ENCODE measurements at regions not wholly inside any gene's neighbourhood (a gene's known extent, or its start where the extent isn't known, plus 50 kb on each side); places are given as distances from the start of the nearest gene placed in this dataset.

- peaks cover 7% of the 10 kb centered on the region for H3K9me3 Mint-ChIP-seq
- no peak overlapping the region for H3K4me3 Mint-ChIP-seq
- peaks cover 7% of the 10 kb centered on the region for H3K36me3 Mint-ChIP-seq (ENCODE audit: low read depth)
- H3K27me3 Mint-ChIP-seq: peaks cover 35% of the 10 kb centered on the region
- peaks cover 39% of the 10 kb centered on the region for H3K4me1 Mint-ChIP-seq (ENCODE audit: low read depth)
- intact Hi-C loops (cut with micrococcal nuclease): loop anchor here (10.0 kb wide), 1 partner anchor 67 kb away; no protein-coding TSS in a partner anchor
- H3K27ac Mint-ChIP-seq: no peak overlapping the region
Observed at GRCh38 chr2:215691346-215691745, 255.5 kb upstream of the FN1 start.

GRCh38 chr2:215687149-215688031 lies 251.5 kb upstream of the FN1 start:
- H3K9me3 Mint-ChIP-seq: no peaks in the 10 kb centered on the region
- H3K4me3 Mint-ChIP-seq: no peak overlapping the region
- peaks cover 45% of the 10 kb centered on the region for H3K4me1 Mint-ChIP-seq (ENCODE audit: low read depth)
- H3K27ac Mint-ChIP-seq: peak overlapping the region; percentile 56
- intact Hi-C loops (cut with micrococcal nuclease): loop anchor here (2.0 kb wide), 1 partner anchor 13 kb away; no protein-coding TSS in a partner anchor
- H3K36me3 Mint-ChIP-seq (ENCODE audit: low read depth): no peaks in the 10 kb centered on the region
- peaks cover 29% of the 10 kb centered on the region for H3K27me3 Mint-ChIP-seq

DNA sequence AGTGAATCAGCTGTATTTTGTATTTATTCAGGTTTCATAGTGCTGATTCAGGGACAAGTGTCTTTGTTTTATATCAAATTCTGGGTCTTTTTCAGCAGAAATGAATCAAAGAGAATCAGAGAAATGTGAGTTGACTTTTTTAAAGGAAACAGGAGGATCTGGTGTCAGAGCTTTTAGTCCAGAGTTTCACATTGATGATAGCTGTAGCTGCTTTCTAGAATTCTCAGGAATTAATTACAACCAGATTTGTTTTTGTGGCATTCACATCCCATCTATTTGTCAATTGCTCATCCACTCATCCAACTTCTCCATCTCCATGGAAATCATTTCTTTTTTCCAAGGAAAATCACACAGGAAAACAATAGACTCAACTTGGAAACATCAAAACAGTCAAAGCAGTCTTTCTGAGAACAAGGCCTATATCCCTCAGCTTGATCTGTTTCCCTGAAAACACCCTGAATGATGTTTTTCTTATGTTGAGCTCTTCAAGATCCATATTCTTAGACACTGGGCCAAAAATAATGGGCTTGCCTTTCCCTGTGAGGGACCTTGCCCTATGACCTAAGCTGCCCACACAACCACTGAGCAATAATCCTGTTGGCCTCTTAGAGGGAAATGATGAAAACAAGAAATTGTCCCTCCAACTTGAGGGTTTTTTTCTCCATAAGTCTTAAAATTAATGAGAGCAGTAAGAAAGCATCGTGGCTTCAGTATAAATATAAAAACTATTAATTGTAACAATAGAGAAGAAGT lies 249.5 kb upstream of the FN1 start:
- intact Hi-C loops (cut with micrococcal nuclease): no loop called here
- H3K27ac Mint-ChIP-seq: peak overlapping the region; percentile 60
- no peak overlapping the region for H3K4me3 Mint-ChIP-seq
- H3K4me1 Mint-ChIP-seq (ENCODE audit: low read depth): peaks cover 62% of the 10 kb centered on the region
- H3K9me3 Mint-ChIP-seq: no peaks in the 10 kb centered on the region
- peaks cover 15% of the 10 kb centered on the region for H3K27me3 Mint-ChIP-seq
- no peaks in the 10 kb centered on the region for H3K36me3 Mint-ChIP-seq (ENCODE audit: low read depth)

- Mint-ChIP-seq H3K36me3 (ENCODE audit: low read depth) (no peaks in the 10 kb centered on the region), H3K4me3 (no peak overlapping the region), H3K27ac (peak overlapping the region; percentile 60), H3K9me3 (no peaks in the 10 kb centered on the region), H3K4me1 (ENCODE audit: low read depth) (peaks cover 62% of the 10 kb centered on the region), H3K27me3 (peaks cover 15% of the 10 kb centered on the region)
- intact Hi-C loops (cut with micrococcal nuclease): no loop called here
Observed at GRCh38 chr2:215684448-215685237, 248.8 kb upstream of the FN1 start.

GRCh38 chr2:215683295-215683694 lies 247.4 kb upstream of the FN1 start:
- Mint-ChIP-seq H3K27me3 (peaks cover 17% of the 10 kb centered on the region), H3K27ac (no peak overlapping the region), H3K9me3 (no peaks in the 10 kb centered on the region), H3K4me1 (ENCODE audit: low read depth) (peaks cover 70% of the 10 kb centered on the region), H3K4me3 (no peak overlapping the region), H3K36me3 (ENCODE audit: low read depth) (no peaks in the 10 kb centered on the region)
- intact Hi-C loops (cut with micrococcal nuclease): no loop called here

DNA sequence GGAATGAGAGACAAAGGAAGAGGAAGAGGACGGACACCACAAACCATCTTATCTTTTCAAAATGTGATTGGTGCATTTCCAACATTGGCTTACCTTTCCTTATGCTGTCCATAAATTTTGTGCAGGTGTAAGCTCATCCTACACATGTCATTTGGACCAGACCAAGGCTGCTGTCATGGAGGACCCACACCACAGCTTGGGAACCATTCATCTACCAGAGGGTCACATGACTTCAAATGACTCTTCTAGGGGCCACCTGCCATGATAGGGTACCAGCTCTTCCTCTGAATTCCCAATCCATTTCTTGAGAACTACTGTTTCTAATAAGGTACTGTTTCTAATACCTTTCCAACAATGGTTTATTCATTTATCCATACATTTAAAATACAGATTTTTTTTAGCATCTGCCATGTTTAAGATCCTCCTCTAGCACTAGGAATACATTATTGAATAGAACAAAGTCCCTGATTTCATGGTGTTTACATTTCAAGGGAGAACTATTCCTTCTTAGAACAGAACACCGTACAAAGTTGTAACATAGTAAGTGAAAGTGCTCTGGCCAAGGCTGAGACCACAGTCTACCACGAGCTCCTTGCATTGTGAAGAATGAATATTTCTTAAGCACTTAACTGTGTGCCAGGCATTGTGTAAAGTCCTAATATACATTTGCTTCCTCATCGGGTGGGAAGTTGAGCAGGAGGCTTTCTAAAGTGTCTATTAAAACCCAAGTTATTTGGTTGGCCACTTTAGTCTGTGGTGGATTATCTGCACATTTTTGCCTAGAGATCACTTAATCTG lies 246.1 kb upstream of the FN1 start:
- H3K4me3 Mint-ChIP-seq: no peak overlapping the region
- H3K27ac Mint-ChIP-seq: peak overlapping the region; percentile 69

DNA sequence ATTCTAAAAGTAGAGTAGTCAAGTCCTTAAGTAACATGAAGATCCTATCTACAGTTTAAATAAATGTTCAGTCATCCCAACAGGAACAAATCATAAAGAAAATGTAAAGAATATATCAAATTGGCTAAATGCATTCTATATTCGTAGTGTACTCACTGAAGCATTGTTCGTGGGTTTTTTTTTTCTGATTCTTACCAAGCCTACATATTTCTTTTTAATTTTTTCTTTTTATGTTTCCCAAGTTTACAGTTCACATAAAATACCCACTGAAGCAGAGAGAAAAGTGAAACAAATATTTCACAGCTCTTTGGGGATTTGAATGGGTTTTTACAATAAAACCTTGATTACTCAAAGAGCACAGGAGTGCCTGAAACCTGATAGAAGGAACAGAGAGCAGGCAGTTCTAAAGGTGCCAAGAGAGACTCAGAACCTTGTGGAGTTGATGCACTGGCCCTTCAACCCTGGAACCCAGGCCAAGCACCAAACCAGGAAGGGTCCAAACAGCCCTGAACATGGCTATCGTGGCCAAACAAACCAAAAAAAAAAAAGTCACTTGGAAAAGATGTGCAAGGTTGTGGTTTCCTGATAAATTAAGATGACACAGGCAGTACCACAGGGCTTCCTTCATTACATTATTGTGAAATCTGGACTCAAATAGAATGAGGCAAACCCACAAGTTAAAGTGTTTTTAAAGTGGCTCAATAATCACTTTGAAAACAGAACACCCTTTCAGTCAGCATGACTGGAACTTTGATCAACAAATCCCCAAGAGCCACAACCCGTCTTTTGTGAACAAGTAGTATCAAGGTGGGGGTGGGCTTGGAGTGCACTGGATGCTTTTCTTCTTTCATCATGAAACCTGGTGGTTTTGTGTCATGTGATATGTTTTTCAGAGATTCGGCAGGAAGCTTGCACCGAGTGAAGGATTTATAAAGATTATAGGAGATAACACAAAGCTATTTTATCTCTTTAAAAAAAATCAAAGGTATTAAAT lies 245.0 kb upstream of the FN1 start:
- H3K36me3 Mint-ChIP-seq (ENCODE audit: low read depth): no peaks in the 10 kb centered on the region
- H3K27me3 Mint-ChIP-seq: peaks cover 5% of the 10 kb centered on the region
- H3K4me1 Mint-ChIP-seq (ENCODE audit: low read depth): peaks cover 71% of the 10 kb centered on the region
- no peak overlapping the region for H3K4me3 Mint-ChIP-seq
- peak overlapping the region; percentile 69 for H3K27ac Mint-ChIP-seq
- intact Hi-C loops (cut with micrococcal nuclease): no loop called here
- H3K9me3 Mint-ChIP-seq: no peaks in the 10 kb centered on the region

More for the DNA sequence above, 246.1 kb upstream of the FN1 start:
- intact Hi-C loops (cut with micrococcal nuclease): no loop called here
- Mint-ChIP-seq H3K27me3 (peaks cover 11% of the 10 kb centered on the region), H3K9me3 (no peaks in the 10 kb centered on the region), H3K36me3 (ENCODE audit: low read depth) (no peaks in the 10 kb centered on the region), H3K4me1 (ENCODE audit: low read depth) (peaks cover 71% of the 10 kb centered on the region)

GRCh38 chr2:215678094-215678493 lies 242.2 kb upstream of the FN1 start:
- H3K4me1 Mint-ChIP-seq (ENCODE audit: low read depth): peaks cover 45% of the 10 kb centered on the region
- intact Hi-C loops (cut with micrococcal nuclease): no loop called here
- peak overlapping the region; percentile 20 for H3K27ac Mint-ChIP-seq
- peaks cover 9% of the 10 kb centered on the region for H3K27me3 Mint-ChIP-seq
- peaks cover 3% of the 10 kb centered on the region for H3K9me3 Mint-ChIP-seq
- no peaks in the 10 kb centered on the region for H3K36me3 Mint-ChIP-seq (ENCODE audit: low read depth)
- H3K4me3 Mint-ChIP-seq: no peak overlapping the region

- H3K9me3 Mint-ChIP-seq: peaks cover 9% of the 10 kb centered on the region
- peak overlapping the region; percentile 20 for H3K27ac Mint-ChIP-seq
- no peak overlapping the region for H3K4me3 Mint-ChIP-seq
- peaks cover 42% of the 10 kb centered on the region for H3K4me1 Mint-ChIP-seq (ENCODE audit: low read depth)
- H3K36me3 Mint-ChIP-seq (ENCODE audit: low read depth): peaks cover 4% of the 10 kb centered on the region
- intact Hi-C loops (cut with micrococcal nuclease): no loop called here
- peaks cover 12% of the 10 kb centered on the region for H3K27me3 Mint-ChIP-seq
Observed at GRCh38 chr2:215677481-215677880, 241.6 kb upstream of the FN1 start.

DNA sequence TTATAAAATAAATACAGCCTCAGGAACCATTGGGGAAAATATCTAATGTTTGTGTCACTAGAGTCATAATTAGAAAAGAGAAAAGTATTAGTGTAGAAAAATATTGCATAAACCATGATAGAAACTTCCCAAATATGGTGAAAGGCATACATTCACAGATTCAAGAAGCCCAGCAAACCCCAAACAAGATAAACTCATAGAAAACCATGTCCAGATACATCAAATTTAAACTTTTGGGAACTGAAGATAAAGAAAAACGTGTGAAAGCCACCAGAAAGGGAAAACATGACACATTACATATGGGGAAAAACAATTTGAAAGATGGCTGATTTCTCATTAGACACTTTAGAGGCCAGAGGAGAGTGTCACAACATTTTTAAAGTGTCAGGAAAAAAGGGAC lies 236.5 kb upstream of the FN1 start:
- Mint-ChIP-seq H3K4me1 (ENCODE audit: low read depth) (peaks cover 27% of the 10 kb centered on the region), H3K36me3 (ENCODE audit: low read depth) (peaks cover 7% of the 10 kb centered on the region), H3K4me3 (no peak overlapping the region), H3K9me3 (peaks cover 22% of the 10 kb centered on the region), H3K27me3 (peaks cover 47% of the 10 kb centered on the region), H3K27ac (no peak overlapping the region)
- intact Hi-C loops (cut with micrococcal nuclease): no loop called here

- H3K36me3 Mint-ChIP-seq (ENCODE audit: low read depth): peaks cover 7% of the 10 kb centered on the region
- H3K4me3 Mint-ChIP-seq: no peak overlapping the region
- intact Hi-C loops (cut with micrococcal nuclease): no loop called here
- no peak overlapping the region for H3K27ac Mint-ChIP-seq
- peaks cover 28% of the 10 kb centered on the region for H3K4me1 Mint-ChIP-seq (ENCODE audit: low read depth)
- peaks cover 52% of the 10 kb centered on the region for H3K27me3 Mint-ChIP-seq
- peaks cover 22% of the 10 kb centered on the region for H3K9me3 Mint-ChIP-seq
Observed at GRCh38 chr2:215671691-215672090, 235.8 kb upstream of the FN1 start.

GRCh38 chr2:215671244-215671643 lies 235.4 kb upstream of the FN1 start:
- peaks cover 7% of the 10 kb centered on the region for H3K36me3 Mint-ChIP-seq (ENCODE audit: low read depth)
- H3K4me1 Mint-ChIP-seq (ENCODE audit: low read depth): peaks cover 31% of the 10 kb centered on the region
- H3K9me3 Mint-ChIP-seq: peaks cover 22% of the 10 kb centered on the region
- H3K4me3 Mint-ChIP-seq: no peak overlapping the region
- peaks cover 54% of the 10 kb centered on the region for H3K27me3 Mint-ChIP-seq
- H3K27ac Mint-ChIP-seq: no peak overlapping the region
- intact Hi-C loops (cut with micrococcal nuclease): no loop called here
